Smooth muscle cell of the brain vasculature (primary cell): ENCODE measurements at regions not wholly inside any gene's neighbourhood (a gene's known extent, or its start where the extent isn't known, plus 50 kb on each side); places are given as distances from the start of the nearest gene placed in this dataset.
"Not testable (repeated sequence)": the region's sequence is repeated elsewhere in the genome, so short reads cannot be mapped to it uniquely, and the experiment has no call there.

Experiments
- DNase-seq: peaks from one replicate; pipeline ENCODE4 v3.0.0-alpha.2; 2012; ENCODE audit warnings: low read depth, low spot score

DNA sequence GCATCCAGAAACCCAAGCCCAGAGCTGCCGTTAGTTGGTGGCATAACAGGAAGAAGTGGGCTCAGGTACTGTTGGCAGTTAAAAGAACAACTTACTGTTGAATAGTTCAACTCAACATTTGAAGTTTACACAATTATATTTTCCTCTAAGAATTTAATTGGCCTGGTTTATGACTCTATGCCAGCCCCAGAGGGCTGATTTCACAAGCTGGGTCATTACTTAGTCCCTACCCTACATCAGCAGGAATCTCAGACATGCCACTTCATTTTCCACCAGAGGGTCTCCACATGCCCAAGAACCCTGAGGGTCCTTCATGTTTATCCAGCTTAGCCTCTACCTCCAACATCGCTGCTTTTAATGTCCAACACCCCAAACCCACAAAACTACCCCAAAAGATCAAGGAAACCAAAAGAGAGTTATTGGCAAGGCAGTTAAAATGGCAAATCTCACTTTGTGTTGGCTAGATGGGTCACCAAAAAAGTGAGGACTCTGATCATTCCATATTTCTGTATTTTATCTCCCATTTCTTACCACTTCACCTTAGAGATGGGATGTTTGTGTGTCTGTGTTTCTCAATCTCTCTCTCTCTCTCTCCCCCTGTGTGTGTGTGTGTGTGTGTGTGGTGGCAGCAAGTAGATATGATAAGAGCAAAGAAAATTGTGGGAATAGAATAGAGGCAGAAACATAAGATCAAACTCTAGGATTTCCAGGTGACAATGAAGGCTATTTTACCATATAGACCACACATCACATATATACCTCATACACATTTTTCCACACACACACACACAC is 112.5 kb upstream of the TBX18 start:
- DNase-seq: no peak

DNA sequence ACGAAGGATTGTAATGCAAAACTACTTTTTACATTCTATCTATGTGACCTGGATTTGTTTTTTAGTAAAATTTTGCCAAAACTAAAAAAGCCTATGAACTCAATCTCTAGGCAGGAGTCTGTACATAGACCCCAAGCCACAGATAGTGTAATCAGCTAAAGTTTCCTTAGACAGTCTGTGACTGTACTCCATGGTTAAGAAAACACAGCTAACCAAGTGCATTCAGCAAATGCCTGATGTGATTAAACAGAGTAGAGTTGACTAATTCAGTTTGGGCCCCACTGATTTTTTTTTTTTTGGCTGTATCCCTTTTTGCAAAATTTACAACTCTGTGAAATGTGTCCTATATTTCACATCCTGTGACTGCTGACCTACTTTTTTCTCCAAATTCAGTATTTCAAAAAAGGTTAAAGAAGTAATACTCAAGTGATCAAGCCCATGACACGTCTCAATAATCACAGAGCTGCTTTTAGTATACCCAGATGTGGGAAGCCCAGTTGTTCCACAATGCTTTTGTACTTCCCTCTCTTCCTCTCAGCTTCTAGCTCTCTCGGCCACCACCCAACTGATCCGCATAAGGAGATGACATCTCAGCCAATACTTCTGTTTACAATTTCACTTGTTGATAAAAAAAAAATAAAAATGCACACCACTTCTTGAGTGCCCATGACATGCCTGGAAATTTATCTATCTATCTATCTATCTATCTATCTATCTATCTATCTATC is 108.8 kb upstream of the TBX18 start:
- no peak for DNase-seq

DNA sequence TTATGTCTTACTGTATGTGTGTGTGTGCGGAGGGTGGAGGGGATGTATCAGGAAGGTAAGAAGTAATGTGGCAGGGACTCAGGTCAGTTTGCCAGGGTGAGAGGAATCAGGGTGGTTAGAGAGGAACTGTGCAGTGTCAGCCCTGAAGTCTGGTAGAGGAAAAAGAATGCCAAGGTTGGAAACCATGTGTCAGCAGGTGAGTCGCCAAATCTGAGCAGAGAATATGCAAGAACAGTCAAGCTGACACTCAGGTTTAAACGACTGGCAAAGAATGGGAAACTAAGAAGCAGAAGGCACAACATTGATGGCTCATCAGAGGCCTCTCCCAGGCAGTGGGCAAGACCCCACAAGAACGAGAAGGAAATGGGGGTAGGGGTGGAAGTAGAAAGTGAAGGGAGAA is 107.5 kb upstream of the TBX18 start:
- DNase-seq: no peak

GRCh38 chr6:84870672-84871071 is 106.3 kb upstream of the TBX18 start:
- no peak for DNase-seq

GRCh38 chr6:84868149-84868548 is 103.8 kb upstream of the TBX18 start:
- DNase-seq: no peak

DNA sequence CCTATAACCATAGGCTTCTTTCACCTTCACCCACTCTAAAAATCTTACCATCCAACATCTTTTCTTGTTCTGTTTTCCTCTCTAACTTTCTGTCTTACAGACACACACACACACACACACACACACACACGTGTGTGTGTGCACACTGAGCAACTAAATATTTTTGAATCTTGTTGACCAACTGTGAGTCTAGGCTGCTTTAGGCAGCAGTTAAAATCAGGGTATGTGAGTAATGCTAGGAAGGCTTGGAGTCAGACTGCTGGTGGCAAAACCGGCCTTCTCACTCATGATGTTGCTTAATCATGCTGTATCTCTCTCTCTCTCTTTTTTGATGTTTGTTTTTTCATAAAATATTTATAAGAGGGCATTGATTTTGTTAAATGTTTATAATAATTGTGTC is 103.1 kb upstream of the TBX18 start:
- no peak for DNase-seq

GRCh38 chr6:84866715-84867114 is 102.3 kb upstream of the TBX18 start:
- no peak for DNase-seq

DNA sequence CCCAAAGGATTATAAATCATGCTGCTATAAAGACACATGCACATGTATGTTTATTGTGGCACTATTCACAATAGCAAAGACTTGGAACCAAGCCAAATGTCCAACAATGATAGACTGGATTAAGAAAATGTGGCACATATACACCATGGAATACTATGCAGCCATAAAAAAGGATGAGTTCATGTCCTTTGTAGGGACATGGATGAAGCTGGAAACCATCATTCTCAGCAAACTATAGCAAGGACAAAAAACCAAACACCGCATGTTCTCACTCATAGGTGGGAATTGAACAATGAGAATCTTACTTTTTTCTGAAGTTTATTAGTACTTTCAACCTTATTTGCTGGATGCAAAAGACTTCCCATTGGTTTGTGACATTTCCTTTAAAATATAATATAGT is 101.0 kb upstream of the TBX18 start:
- DNase-seq: not testable (repeated sequence)

DNA sequence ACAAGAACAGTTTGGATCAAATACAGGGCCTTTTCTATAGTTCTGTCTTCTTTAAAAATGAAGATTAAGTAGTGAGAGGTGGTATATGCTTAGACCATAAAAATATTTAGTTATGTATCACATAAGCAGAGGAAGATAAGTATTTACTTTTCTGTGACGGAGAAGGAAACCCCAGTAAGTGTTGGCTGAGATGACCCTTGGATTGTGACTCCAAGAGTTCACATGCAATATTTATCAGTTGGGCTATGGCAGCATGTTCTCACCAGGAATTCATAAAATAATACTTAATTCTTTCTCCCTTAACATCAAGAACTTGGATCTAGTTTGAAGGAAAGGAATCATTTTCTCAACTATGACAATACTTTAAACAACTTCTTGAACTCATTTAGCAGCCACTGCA is 98.4 kb upstream of the TBX18 start:
- DNase-seq: no peak

GRCh38 chr6:84860920-84861319 is 96.5 kb upstream of the TBX18 start:
- no peak for DNase-seq

GRCh38 chr6:84860509-84860908 is 96.1 kb upstream of the TBX18 start:
- DNase-seq: no peak

DNA sequence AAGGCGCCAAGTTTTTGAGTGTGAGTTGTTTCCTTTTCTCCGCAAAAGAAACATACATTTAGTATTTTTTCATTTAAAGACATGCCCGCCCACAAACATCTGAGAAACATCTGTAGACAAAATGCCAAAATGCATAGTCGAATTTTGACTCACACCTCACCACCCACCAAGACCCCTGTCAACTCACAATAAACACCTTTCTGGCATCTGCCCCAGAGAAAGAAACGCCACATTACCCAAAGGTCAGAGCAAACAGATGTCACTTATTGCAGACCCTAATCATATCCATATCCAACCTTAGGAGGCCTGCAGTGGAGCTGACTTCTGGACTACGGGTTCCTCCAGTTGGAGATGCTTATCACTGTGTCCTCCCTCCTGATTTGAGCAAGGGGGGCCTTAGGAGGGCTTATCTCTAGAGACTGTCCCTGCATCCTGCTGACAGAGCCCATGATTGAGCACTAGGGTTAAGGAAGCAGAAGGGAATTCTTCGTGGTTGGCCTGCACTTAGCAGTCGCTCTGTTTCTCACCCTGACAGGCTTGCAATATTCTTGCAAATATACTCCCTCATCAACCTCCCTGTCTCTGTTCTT is 90.5 kb upstream of the TBX18 start:
- no peak for DNase-seq

GRCh38 chr6:84853901-84854300 is 89.5 kb upstream of the TBX18 start:
- no peak for DNase-seq

GRCh38 chr6:84848960-84849359 is 84.6 kb upstream of the TBX18 start:
- no peak for DNase-seq

DNA sequence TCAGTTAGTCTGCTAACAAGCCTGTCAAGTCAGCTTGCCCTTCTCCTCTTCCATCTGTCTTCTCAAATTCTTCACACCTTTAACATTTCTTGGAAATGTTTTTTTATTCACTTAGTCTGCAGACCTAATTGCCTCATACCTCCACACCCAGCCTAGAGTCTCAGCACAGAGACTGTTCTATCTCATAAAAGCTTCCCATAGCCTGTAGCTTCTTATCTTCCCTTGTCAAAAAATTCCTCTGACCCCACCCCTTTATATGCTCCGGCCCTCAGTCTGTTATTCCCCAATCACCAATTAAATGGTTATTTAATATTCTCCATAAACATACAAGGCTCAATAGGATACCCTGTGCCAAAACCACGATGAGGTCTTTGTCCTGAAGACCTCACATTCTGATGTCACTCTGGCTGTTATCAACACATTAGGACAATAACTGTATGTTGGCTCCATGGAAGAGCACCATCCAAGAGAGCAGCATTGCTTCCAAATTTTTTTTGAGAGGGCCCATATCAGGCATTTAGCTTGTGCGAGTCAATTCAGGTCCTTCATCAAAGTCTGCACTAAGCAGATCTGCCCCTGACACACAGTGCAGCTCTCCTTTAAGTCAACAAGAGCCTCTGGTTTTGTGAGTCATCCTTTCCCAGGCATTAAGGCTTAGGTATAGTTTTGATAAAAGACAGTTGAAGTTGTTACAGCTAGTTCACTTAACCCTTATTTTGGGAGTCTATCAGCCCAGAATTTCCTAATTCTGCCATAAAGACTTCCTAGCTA is 83.2 kb upstream of the TBX18 start:
- no peak for DNase-seq

DNA sequence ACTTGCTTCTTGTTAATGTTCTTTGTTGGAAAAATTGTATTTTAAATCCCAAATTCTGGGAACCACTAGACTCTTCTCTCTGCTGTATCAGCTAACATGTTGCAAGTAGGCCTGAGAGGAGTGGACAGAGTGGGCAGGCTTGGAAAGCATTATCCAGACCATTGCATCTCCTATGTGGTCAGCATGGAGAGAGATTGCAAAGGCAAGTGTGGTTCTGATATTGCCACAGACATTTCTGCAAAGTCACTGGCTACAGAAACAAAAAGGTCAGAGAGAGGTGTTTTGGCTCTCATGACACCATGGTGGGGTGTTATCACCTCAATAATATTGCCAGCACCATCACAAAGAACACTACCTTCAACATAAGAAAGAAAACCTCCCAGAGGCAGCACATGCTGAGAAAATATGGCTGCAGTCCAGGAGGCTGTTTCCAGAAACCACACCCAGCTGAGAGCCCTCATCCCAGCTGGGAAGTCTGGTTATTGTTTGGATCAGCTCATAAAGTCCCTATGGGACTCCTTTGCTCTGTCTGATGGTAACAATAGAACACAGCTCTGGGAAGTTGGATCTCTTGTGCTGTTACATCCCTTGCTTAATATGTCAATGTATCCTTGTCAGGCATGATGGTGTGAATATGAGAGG is 78.2 kb upstream of the TBX18 start:
- peak; percentile 75 for DNase-seq

DNA sequence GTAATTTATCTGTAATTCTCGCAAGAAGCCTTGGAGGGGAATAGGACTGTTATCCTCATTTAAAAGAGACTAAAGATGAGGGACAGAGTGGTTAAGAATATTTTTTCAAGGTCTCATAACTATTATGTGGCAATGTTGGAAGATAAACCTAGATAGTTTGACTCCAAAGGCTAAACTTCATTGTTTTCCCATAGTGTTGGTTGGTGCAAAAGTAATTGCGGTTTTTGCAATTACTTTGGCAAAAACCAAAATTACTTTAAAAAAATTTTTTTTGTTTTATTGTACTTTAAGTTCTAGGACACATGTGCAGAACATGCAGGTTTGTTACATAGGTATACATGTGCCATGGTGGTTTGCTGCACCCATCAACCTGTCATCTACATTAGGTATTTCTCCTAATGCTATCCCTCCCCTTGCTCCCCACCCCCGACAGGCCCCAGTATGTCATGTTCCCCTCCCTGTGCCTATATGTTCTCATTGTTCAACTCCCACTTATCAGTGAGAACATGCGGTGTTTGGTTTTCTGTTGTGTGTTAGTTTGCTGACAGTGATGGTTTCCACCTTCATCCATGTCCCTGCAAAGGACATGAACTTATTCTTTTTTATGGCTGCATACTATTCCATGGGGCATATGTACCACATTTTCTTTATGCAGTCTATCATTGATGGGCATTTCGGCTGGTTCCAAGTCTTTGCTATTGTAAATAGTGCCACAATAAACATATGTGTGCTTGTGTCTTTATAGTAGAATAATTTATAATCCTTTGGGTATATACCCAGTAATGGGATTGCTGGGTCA is 72.9 kb upstream of the TBX18 start:
- DNase-seq: not testable (repeated sequence)

- DNase-seq: no peak
These were observed 72.0 kb upstream of the TBX18 start for GRCh38 chr6:84836366-84836765.

GRCh38 chr6:84835340-84835739 is 70.9 kb upstream of the TBX18 start:
- peak; percentile 9 for DNase-seq

DNA sequence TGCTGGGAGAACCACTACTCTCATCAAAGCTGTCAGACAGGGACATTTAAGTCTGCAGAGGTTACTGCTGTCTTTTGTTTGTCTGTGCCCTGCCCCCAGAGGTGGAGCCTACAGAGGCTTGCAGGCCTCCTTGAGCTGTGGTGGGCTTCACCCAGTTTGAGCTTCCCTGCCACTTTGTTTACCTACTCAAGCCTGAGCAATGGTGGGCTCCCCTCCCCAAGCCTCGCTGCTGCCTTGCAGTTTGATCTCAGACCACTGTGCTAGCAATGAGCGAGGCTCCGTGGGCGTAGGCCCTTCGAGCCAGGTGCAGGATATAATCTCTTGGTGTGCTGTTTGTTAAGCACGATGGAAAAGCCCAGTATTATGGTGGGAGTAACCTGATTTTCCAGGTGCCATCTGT is 67.5 kb upstream of the TBX18 start:
- DNase-seq: not testable (repeated sequence)

- DNase-seq: peak; percentile 47
These were observed 61.1 kb upstream of the TBX18 start for GRCh38 chr6:84825461-84825860.
